SKM-1 (cell line): ENCODE measurements at regions not wholly inside any gene's neighbourhood (a gene's known extent, or its start where the extent isn't known, plus 50 kb on each side); places are given as distances from the start of the nearest gene placed in this dataset.
"Not testable (repeated sequence)": the region's sequence is repeated elsewhere in the genome, so short reads cannot be mapped to it uniquely, and the experiment has no call there.

ENCODE experiments used
- DNase-seq: peaks from one replicate; lab custom pipeline; 2025; ENCODE audit not compliant: unreplicated experiment; lab: John Stamatoyannopoulos, UW

DNA sequence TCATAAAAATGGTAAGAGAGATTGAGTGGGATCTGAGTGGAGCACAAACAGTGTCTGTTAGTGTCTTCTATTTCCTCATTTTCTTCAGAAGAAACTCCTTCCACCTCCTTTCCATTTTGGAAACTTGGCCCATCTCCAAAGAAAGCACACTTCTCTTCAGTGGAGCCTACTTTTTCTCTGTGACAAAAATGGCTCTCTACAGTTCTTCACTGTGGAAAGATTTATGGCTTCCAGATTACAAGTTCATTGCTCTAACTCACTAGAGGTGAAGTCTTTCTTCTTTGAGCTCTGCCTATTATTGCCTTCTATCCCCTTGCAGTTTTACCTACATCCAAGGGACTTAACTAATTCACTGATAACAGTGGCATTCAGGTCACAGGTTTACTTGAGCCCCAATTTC is 325.8 kb downstream of the ANTXR2 start:
- no peak for DNase-seq

- no peak for DNase-seq
These were observed 330.0 kb downstream of the ANTXR2 start for GRCh38 chr4:79743014-79743413.

DNA sequence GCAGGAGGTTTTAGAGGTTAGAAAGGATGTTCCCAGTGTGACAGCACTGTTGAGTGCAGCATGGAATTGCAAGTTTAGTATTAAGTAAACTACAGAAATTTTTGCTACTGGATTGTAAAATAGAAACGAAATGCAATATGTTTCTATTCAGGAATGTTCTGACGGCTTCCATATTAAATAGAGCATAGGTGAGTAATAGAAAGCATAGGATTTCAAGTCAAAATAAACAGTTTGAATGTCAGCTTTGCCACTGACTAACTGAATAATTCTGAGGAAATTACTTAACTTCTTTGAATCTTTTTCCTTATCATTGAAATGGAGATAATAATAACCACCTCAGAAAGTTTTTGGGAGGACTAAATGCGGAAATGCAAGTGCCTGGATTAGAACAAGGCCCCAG is 331.9 kb upstream of the GK2 start:
- DNase-seq, result no peak

GRCh38 chr4:79723507-79723906 is 315.5 kb upstream of the GK2 start:
- DNase-seq, result no peak

GRCh38 chr4:79700356-79700755 is 292.3 kb upstream of the GK2 start:
- DNase-seq, result no peak

GRCh38 chr4:79697444-79697843 is 289.4 kb upstream of the GK2 start:
- DNase-seq, result no peak

GRCh38 chr4:79696534-79696933 is 288.5 kb upstream of the GK2 start:
- DNase-seq, result not testable (repeated sequence)

- DNase-seq, result no peak
These were observed 287.8 kb upstream of the GK2 start for GRCh38 chr4:79695848-79696247.

DNA sequence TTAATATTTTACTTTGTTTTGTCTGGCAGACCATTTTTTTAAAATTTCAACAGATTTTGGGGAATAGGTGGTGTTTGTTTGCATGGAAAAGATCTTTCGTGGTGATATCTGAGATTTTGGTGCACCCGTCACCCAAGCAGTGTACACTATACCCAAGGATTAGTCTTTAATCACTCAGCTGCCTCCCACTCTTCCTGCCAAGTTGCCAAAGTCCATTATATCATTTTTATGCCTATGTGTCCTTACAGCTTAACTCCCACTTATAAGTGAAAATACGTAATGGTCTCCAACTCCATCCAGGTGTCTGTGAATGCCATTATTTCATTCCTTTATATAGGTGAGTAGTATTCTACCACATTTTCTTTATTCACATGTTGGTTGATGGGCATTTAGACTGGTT is 281.7 kb upstream of the GK2 start:
- no peak for DNase-seq

DNA sequence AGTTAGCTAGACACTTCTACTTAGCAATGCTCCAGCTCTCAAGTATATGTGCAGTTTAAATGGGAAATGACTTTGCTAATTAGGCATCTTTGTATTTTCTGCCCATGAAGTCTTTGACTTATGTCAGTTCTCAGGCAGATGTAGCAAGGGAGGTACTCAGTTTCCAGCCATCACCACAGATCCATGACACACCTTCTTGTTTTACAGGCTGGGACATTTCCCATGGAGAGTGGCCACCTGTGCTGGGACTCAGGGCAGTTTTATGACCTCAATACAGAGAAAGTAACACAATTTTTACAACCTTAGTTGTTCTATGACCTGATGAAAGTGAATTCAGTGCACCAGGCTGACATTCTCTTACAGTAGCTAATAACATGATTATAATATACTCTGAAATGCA is 280.7 kb upstream of the GK2 start:
- no peak for DNase-seq

- DNase-seq, result no peak
These were observed 279.0 kb upstream of the GK2 start for GRCh38 chr4:79687006-79687405.

DNA sequence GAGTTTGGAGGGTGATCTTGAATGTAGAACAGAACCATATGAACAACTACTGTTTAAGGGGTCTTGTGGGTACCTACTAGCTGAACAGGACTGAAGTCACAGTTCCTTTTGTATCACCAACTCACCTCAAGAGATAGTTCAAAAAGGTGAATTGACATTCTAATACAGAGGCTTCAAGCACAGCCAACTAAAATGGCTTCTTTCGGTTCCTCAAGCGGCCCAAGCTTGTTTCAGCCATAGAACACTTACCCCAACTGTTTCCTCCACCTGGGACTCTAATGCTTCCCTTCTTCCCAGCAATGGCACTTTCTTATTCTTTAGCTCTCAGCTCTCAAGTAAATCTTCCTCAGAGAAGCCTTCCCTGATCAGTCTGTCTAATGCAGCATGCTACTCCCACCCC is 277.5 kb upstream of the GK2 start:
- DNase-seq, result no peak

- DNase-seq, result no peak
These were observed 276.5 kb upstream of the GK2 start for GRCh38 chr4:79684516-79684915.

DNA sequence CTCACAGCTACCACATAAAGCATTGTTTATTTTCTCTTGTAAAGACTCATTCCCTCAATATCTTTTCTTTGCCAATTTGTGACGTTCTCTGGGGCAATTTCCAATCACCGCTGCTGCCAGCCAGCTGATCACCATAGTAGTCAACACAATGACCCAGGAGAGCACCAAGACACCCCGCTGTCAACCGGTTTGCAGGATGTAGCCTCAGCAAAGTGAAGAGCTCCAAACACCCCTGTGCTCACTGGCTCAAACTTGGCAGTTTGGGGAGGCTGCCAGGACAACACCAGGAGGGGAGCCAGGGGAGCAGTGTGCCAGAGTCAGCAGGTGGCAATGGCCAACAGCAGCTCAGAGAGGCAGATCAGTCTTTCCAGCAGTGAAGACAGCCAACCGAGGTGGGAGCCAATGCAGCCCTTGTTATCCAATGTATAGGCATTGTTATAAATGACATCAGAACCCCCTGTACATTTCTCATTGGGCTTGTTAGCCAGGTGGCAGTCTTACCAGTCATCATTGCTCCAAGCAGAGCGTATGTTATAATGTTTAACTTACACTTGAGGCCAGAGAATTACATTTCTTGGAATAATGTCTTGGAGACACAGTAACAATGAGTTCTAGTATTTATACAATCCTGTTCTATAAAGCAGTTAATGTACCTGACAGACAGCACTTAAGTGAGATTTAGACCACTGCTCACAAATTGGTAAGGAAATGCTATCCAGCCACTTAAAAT is 274.9 kb upstream of the GK2 start:
- no peak for DNase-seq

- DNase-seq, result no peak
These were observed 274.1 kb upstream of the GK2 start for GRCh38 chr4:79682161-79682560.

DNA sequence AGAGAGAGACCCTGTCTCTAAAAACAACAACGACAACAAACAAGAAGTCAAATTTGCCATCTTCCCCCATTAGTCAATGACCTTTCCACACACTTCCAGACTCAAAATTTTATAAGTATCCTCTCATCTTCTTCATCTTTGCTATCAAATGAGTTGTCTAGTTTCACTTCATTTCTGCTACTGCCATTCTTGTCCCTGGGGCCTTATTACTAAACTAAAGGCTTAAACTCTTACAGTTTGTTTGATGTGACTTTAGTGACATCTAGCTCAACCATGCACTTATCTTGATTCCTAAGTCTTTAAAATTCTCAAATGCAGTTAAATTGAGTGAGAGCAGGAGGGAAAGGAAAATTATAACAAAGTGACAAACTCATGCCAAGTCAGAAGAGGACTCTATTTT is 271.8 kb upstream of the GK2 start:
- DNase-seq, result no peak

GRCh38 chr4:79678472-79679202 is 270.6 kb upstream of the GK2 start:
- no peak for DNase-seq

- no peak for DNase-seq
These were observed 268.7 kb upstream of the GK2 start for GRCh38 chr4:79676705-79677104.

- not testable (repeated sequence) for DNase-seq
These were observed 266.9 kb upstream of the GK2 start for GRCh38 chr4:79674906-79675305.

GRCh38 chr4:79673898-79674297 is 265.9 kb upstream of the GK2 start:
- peak; percentile 6 for DNase-seq

DNA sequence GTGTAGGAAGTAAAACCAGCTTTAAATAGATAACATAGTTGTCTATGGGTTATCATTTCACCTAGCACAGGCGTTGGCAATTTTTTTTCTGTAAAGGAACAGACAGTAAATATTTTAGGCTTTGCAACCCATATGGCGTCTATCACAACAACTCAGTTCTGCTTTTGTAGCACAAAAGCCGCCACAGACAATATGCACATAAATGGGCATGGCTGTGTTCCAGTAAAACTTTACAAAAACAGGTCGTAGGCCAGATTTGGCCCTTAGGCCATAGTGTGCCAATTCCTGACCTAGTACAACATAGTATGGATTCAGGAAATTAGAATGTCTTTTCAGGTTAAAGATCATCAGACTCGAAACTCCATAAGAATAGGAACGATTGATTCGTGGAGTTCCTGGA is 265.3 kb upstream of the GK2 start:
- no peak for DNase-seq

GRCh38 chr4:79666875-79667274 is 258.8 kb upstream of the GK2 start:
- DNase-seq, result no peak

GRCh38 chr4:79666112-79666511 is 258.1 kb upstream of the GK2 start:
- no peak for DNase-seq
